Vagina (tissue), 2 donors: ENCODE measurements at regions not wholly inside any gene's neighbourhood (a gene's known extent, or its start where the extent isn't known, plus 50 kb on each side); places are given as distances from the start of the nearest gene placed in this dataset.

Experiments used
- DNase-seq, 2 donors: peaks; one replicate each; pipeline ENCODE4 v3.0.0-alpha.2; 2017; ENCODE audit errors: extremely low spot score in 2 of 2
- H3K27ac ChIP-seq: fragments of 200-600 bp; sonication (generic); one replicate; pipeline ENCODE4 v1.5.1; 2019
- H3K27me3 ChIP-seq: fragments of 200-600 bp; sonication (generic); one replicate; pipeline ENCODE4 v1.5.1; 2019
- H3K36me3 ChIP-seq, 2 donors: fragments of 200-600 bp; sonication (generic); one replicate each; pipeline ENCODE4 v1.5.1; 2017 to 2019
- H3K4me1 ChIP-seq: fragments of 200-600 bp; sonication (generic); one replicate; pipeline ENCODE4 v1.5.1; 2019
- H3K4me3 ChIP-seq, 2 donors: fragments of 200-600 bp; sonication (generic); 1 replicate in 1 of 2; 2 replicates in 1 of 2; pipeline ENCODE4 v1.5.1; 2016 to 2019
- H3K9me3 ChIP-seq: fragments of 200-600 bp; sonication (generic); one replicate; pipeline ENCODE4 v1.5.1; 2019
- POLR2A ChIP-seq, 2 donors: fragments of 450-650 bp; IDR thresholded peaks; one replicate each; pipeline ENCODE4 v1.6.1; 2017; ENCODE audit warnings: antibody characterized with exemption in 2 of 2, mild to moderate bottlenecking in 2 of 2, moderate library complexity in 2 of 2
- POLR2AphosphoS5 ChIP-seq, 2 donors: sonication (generic); formaldehyde crosslinking; IDR thresholded peaks; one replicate each; pipeline ENCODE4 v1.9.0; 2017; ENCODE audit warnings: antibody characterized with exemption in 2 of 2, mild to moderate bottlenecking in 2 of 2, low read depth in 1 of 2; ENCODE audit not compliant: insufficient read depth in 1 of 2
- intact Hi-C: fragments of 100-400 bp; cut with DNase I; formaldehyde crosslinking; loops from one replicate; pipeline ENCODE4 v1.15.1; 2023
- TF ChIP-seq, protein P1 (sequence below), 3 experiments: fragments of 450-650 bp in 2 of 3; fragments of 200-600 bp in 1 of 3; sonication (generic) in 1 of 3; IDR thresholded peaks; one replicate each; pipeline ENCODE4 v1.5.1; 2017 to 2019; ENCODE audit warnings: antibody characterized with exemption in 3 of 3, mild to moderate bottlenecking in 2 of 3, moderate library complexity in 2 of 3

DNA sequence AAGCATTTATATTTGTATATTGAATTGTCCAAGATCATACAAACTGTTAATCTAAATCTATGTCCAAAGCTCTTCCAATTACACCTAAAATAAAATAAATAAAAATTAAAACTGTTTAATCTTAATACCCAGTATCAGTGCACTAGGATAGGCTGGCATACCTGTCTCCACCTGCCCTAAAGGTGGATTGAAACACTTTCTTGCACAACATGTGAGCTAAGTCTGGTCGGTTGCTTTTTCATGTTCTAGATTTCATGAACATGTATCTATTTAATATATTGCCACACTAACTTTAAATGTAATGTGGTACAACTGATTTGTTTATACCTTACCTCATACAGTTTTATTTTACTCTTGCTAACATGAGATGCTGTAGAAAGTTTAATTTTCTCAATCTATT lies 193.0 kb downstream of the VGLL3 start:
- no peaks in the 10 kb centered on the region for H3K27me3 ChIP-seq
- DNase-seq: no peak
- no peak overlapping the region for H3K4me3 ChIP-seq
- intact Hi-C loops: no loop called here
- H3K9me3 ChIP-seq: no peaks in the 10 kb centered on the region
- no peaks in the 10 kb centered on the region for H3K36me3 ChIP-seq
- no peak overlapping the region for H3K27ac ChIP-seq
- no peak for TF ChIP-seq POLR2AphosphoS5 (IDR thresholded peaks at IDR 0.05; ENCODE audit: insufficient read depth in 1 of 2, low read depth in 1 of 2)
- TF ChIP-seq, protein P1, sequence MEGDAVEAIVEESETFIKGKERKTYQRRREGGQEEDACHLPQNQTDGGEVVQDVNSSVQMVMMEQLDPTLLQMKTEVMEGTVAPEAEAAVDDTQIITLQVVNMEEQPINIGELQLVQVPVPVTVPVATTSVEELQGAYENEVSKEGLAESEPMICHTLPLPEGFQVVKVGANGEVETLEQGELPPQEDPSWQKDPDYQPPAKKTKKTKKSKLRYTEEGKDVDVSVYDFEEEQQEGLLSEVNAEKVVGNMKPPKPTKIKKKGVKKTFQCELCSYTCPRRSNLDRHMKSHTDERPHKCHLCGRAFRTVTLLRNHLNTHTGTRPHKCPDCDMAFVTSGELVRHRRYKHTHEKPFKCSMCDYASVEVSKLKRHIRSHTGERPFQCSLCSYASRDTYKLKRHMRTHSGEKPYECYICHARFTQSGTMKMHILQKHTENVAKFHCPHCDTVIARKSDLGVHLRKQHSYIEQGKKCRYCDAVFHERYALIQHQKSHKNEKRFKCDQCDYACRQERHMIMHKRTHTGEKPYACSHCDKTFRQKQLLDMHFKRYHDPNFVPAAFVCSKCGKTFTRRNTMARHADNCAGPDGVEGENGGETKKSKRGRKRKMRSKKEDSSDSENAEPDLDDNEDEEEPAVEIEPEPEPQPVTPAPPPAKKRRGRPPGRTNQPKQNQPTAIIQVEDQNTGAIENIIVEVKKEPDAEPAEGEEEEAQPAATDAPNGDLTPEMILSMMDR (IDR thresholded peaks at IDR 0.05): no peak
- TF ChIP-seq POLR2A (IDR thresholded peaks at IDR 0.05): no peak
- H3K4me1 ChIP-seq: peaks cover 4% of the 10 kb centered on the region

- Histone ChIP-seq H3K36me3 (no peaks in the 10 kb centered on the region), H3K27me3 (no peaks in the 10 kb centered on the region), H3K9me3 (no peaks in the 10 kb centered on the region), H3K4me1 (peaks cover 4% of the 10 kb centered on the region), H3K27ac (peak overlapping the region; percentile 63), H3K4me3 (no peak overlapping the region)
- intact Hi-C loops: no loop called here
- TF ChIP-seq, protein P1 (IDR thresholded peaks at IDR 0.05): no peak
- TF ChIP-seq POLR2A (IDR thresholded peaks at IDR 0.05): no peak
- TF ChIP-seq POLR2AphosphoS5 (IDR thresholded peaks at IDR 0.05; ENCODE audit: insufficient read depth in 1 of 2, low read depth in 1 of 2): no peak
- no peak for DNase-seq
These were observed 196.4 kb downstream of the VGLL3 start for GRCh38 chr3:86794361-86795065.

DNA sequence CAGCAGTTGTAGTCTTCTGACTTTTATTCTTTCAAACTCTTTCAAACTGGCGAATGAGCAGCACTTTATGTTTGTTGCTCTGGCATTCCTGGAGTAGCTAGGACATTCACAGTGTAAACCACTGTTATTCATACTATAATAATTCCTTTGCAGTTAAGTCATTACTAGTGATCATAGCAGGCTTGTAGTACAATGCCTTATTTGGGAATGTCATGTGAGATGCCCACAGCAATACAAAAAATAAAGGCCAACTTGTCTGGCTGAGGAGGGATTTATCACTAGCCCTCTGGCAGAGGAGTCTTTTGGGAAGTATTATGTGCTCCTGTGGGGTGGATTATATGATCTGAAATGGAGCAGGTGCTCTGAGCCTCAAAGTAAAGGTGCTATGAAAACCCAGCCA lies 197.2 kb downstream of the VGLL3 start:
- TF ChIP-seq POLR2A (IDR thresholded peaks at IDR 0.05) (no peak), POLR2AphosphoS5 (IDR thresholded peaks at IDR 0.05; ENCODE audit: insufficient read depth in 1 of 2, low read depth in 1 of 2) (peak in 1 of 2 donors; percentile 86)
- TF ChIP-seq, protein P1 (IDR thresholded peaks at IDR 0.05): no peak
- no peaks in the 10 kb centered on the region for H3K27me3 ChIP-seq
- H3K4me1 ChIP-seq: peaks cover 4% of the 10 kb centered on the region
- H3K27ac ChIP-seq: peak overlapping the region; percentile 63
- H3K9me3 ChIP-seq: no peaks in the 10 kb centered on the region
- no peak overlapping the region for H3K4me3 ChIP-seq
- no peak for DNase-seq
- no peaks in the 10 kb centered on the region for H3K36me3 ChIP-seq
- intact Hi-C loops: no loop called here

- DNase-seq: no peak
- Histone ChIP-seq H3K4me3 (no peak overlapping the region), H3K36me3 (no peaks in the 10 kb centered on the region), H3K27ac (no peak overlapping the region), H3K9me3 (no peaks in the 10 kb centered on the region), H3K4me1 (peaks cover 4% of the 10 kb centered on the region), H3K27me3 (no peaks in the 10 kb centered on the region)
- TF ChIP-seq POLR2AphosphoS5 (IDR thresholded peaks at IDR 0.05; ENCODE audit: insufficient read depth in 1 of 2, low read depth in 1 of 2): no peak
- TF ChIP-seq POLR2A (IDR thresholded peaks at IDR 0.05): no peak
- TF ChIP-seq, protein P1 (IDR thresholded peaks at IDR 0.05): no peak
- intact Hi-C loops: no loop called here
These were observed 198.6 kb downstream of the VGLL3 start for GRCh38 chr3:86792316-86792715.

DNA sequence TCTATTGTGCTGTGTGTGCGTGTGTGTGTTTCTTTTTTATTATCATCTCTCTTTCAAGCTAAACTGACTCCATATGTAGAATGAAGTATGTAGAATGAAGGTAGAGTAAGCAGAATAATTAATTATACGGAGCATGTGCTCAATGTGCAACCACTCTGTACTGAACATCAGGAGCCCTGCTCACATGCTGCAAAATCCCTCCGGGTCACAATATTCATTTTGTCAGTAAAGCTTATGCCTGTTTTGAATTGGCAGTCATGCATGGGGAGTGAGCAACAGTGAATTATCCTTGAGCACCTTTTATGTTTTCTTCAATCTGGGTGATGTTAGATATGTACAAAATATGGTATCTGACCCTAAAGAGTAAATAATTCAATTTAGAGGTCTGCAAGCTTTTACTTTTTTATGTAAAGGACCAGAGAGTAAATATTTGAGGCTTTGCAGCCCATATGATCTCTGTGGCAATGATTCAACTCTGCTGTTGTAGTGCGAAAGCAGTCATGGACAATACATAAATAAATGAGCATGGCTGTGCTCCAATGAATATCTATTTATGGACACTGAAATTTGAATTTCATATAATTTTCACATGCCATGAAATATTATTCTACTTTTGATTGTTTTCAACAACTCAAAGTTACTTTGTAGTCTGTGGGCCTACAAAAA lies 199.9 kb downstream of the VGLL3 start:
- intact Hi-C loops: no loop called here
- H3K4me1 ChIP-seq: peaks cover 4% of the 10 kb centered on the region

More for the DNA sequence above, 199.9 kb downstream of the VGLL3 start:
- TF ChIP-seq, protein P1 (IDR thresholded peaks at IDR 0.05): no peak
- no peak for TF ChIP-seq POLR2A (IDR thresholded peaks at IDR 0.05)
- TF ChIP-seq POLR2AphosphoS5 (IDR thresholded peaks at IDR 0.05; ENCODE audit: insufficient read depth in 1 of 2, low read depth in 1 of 2): no peak
- Histone ChIP-seq H3K9me3 (no peaks in the 10 kb centered on the region), H3K27me3 (no peaks in the 10 kb centered on the region), H3K4me3 (no peak overlapping the region), H3K36me3 (no peaks in the 10 kb centered on the region), H3K27ac (no peak overlapping the region)
- no peak for DNase-seq
